Prostate gland (tissue), 2 donors: ENCODE measurements at regions not wholly inside any gene's neighbourhood (a gene's known extent, or its start where the extent isn't known, plus 50 kb on each side); places are given as distances from the start of the nearest gene placed in this dataset.

ENCODE experiments used
- POLR2A ChIP-seq: fragments of 450-650 bp; IDR thresholded peaks from one replicate; pipeline ENCODE4 v1.6.1; 2016; ENCODE audit warnings: antibody characterized with exemption, mild to moderate bottlenecking
- POLR2AphosphoS5 ChIP-seq: sonication (generic); formaldehyde crosslinking; IDR thresholded peaks from one replicate; pipeline ENCODE4 v1.6.1; 2017; ENCODE audit warnings: antibody characterized with exemption
- TF ChIP-seq, protein P1 (sequence below), 4 experiments: fragments of 200-600 bp in 2 of 4; fragments of 450-650 bp in 2 of 4; sonication (generic) in 2 of 4; IDR thresholded peaks; 1 replicate in 3 of 4; 2 replicates in 1 of 4; pipeline ENCODE4 v1.5.1; 2016 to 2019; ENCODE audit warnings: antibody characterized with exemption in 4 of 4, mild to moderate bottlenecking in 2 of 4, moderate library complexity in 2 of 4

DNA sequence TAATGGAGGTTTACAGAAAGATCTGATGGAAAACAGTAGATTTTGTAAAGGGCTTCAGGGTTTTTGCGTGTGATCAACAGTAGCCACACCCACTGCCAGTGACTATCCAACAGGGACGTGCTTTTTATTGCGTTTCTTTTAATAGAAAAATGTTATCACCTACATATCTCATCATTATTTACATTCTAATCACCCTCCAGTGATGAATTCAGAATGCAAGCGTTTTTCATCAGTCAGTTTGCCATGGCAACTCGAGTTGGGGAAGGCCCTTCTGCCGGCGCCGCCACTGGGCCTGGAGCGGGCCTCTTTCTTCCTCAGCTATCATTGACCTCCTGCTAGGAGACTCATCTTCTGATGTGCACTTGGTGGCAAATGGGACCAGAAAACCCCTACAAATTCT is 90.3 kb upstream of the TMTC4 start:
- TF ChIP-seq, protein P1, sequence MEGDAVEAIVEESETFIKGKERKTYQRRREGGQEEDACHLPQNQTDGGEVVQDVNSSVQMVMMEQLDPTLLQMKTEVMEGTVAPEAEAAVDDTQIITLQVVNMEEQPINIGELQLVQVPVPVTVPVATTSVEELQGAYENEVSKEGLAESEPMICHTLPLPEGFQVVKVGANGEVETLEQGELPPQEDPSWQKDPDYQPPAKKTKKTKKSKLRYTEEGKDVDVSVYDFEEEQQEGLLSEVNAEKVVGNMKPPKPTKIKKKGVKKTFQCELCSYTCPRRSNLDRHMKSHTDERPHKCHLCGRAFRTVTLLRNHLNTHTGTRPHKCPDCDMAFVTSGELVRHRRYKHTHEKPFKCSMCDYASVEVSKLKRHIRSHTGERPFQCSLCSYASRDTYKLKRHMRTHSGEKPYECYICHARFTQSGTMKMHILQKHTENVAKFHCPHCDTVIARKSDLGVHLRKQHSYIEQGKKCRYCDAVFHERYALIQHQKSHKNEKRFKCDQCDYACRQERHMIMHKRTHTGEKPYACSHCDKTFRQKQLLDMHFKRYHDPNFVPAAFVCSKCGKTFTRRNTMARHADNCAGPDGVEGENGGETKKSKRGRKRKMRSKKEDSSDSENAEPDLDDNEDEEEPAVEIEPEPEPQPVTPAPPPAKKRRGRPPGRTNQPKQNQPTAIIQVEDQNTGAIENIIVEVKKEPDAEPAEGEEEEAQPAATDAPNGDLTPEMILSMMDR (IDR thresholded peaks at IDR 0.05), result no peak
- TF ChIP-seq POLR2AphosphoS5 (no peak), POLR2A (no peak)
